DOHH2 (cell line): ENCODE measurements at regions not wholly inside any gene's neighbourhood (a gene's known extent, or its start where the extent isn't known, plus 50 kb on each side); places are given as distances from the start of the nearest gene placed in this dataset.

Experiments used
- H3F3A ChIP-seq: fragments of 200-600 bp; sonication (generic), shearing (Covaris generic); 2 replicates; pipeline ENCODE4 v1.6.0; 2016; ENCODE audit warnings: antibody characterized with exemption, mild to moderate bottlenecking; ENCODE audit not compliant: control insufficient read depth, insufficient read depth
- H3K27ac ChIP-seq: fragments of 200-600 bp; sonication (generic); 2 replicates; pipeline ENCODE4 v1.5.1; 2014; ENCODE audit warnings: low read depth, mild to moderate bottlenecking, low read length, moderate library complexity
- H3K27me3 ChIP-seq: fragments of 200-600 bp; sonication (generic); 2 replicates; pipeline ENCODE4 v1.6.1; 2014; ENCODE audit warnings: mild to moderate bottlenecking, low read length, mixed read lengths; ENCODE audit not compliant: control insufficient read depth
- H3K36me3 ChIP-seq: fragments of 200-600 bp; sonication (generic); 2 replicates; pipeline ENCODE4 v1.6.1; 2014; ENCODE audit warnings: mild to moderate bottlenecking, low read length, moderate library complexity, mixed read lengths; ENCODE audit not compliant: control insufficient read depth
- H3K4me1 ChIP-seq: fragments of 200-600 bp; sonication (generic); 2 replicates; pipeline ENCODE4 v1.6.1; 2014; ENCODE audit warnings: mild to moderate bottlenecking, low read length, mixed read lengths; ENCODE audit not compliant: control insufficient read depth
- H3K4me2 ChIP-seq: fragments of 200-600 bp; sonication (generic); 2 replicates; pipeline ENCODE4 v1.6.0; 2014; ENCODE audit warnings: mild to moderate bottlenecking, low read length, moderate library complexity
- H3K4me3 ChIP-seq: fragments of 200-600 bp; sonication (generic); 2 replicates; pipeline ENCODE4 v1.5.1; 2014; ENCODE audit warnings: mild to moderate bottlenecking, low read length, mixed read lengths
- H3K79me2 ChIP-seq: fragments of 200-600 bp; sonication (generic); 2 replicates; pipeline ENCODE4 v1.6.1; 2014; ENCODE audit warnings: mild to moderate bottlenecking, low read length, mixed read lengths; ENCODE audit not compliant: control insufficient read depth
- H3K9me2 ChIP-seq: fragments of 200-600 bp; sonication (generic); replicated peaks from 2 replicates; pipeline ENCODE4 v1.6.1; 2014; ENCODE audit warnings: mild to moderate bottlenecking, low read length, mixed read lengths; ENCODE audit not compliant: control insufficient read depth
- H3K9me3 ChIP-seq: fragments of 200-600 bp; sonication (generic); 2 replicates; pipeline ENCODE4 v1.6.1; 2014; ENCODE audit warnings: antibody characterized with exemption, low read length, mixed read lengths; ENCODE audit not compliant: control insufficient read depth, insufficient read depth
- H4K20me1 ChIP-seq: fragments of 200-600 bp; sonication (generic); 2 replicates; pipeline ENCODE4 v1.6.0; 2014; ENCODE audit warnings: low read depth, mild to moderate bottlenecking, antibody characterized with exemption, low read length, moderate library complexity; ENCODE audit not compliant: control insufficient read depth, insufficient read depth
- CTCF ChIP-seq: fragments of 200-600 bp; sonication (generic); IDR thresholded peaks from one replicate; pipeline ENCODE4 v1.5.1; 2014; ENCODE audit warnings: antibody characterized with exemption, mild to moderate bottlenecking, low read depth, low read length; ENCODE audit not compliant: poor library complexity, severe bottlenecking
- EZH2phosphoT487 ChIP-seq: fragments of 200-600 bp; sonication (generic); IDR thresholded peaks from 2 replicates; pipeline ENCODE4 v1.6.1; 2017; ENCODE audit warnings: borderline replicate concordance, mild to moderate bottlenecking, antibody characterized with exemption, low read length, moderate library complexity, mixed read lengths

GRCh38 chr10:130882906-130883305 is 428.6 kb downstream of the TCERG1L start:
- H3K4me2 ChIP-seq, result no peak overlapping the region
- TF ChIP-seq EZH2phosphoT487, result no peak
- TF ChIP-seq CTCF, result no peak
- no peaks in the 10 kb centered on the region for H3K9me2 ChIP-seq
- no peaks in the 10 kb centered on the region for H3K4me1 ChIP-seq
- H3K27me3 ChIP-seq, result no peaks in the 10 kb centered on the region
- no peak overlapping the region for H3K27ac ChIP-seq
- no peak overlapping the region for H3K4me3 ChIP-seq
- H3K9me3 ChIP-seq, result no peaks in the 10 kb centered on the region
- no peaks in the 10 kb centered on the region for H4K20me1 ChIP-seq
- no peaks in the 10 kb centered on the region for H3K36me3 ChIP-seq
- H3K79me2 ChIP-seq, result no peaks in the 10 kb centered on the region
- no peaks in the 10 kb centered on the region for H3F3A ChIP-seq

DNA sequence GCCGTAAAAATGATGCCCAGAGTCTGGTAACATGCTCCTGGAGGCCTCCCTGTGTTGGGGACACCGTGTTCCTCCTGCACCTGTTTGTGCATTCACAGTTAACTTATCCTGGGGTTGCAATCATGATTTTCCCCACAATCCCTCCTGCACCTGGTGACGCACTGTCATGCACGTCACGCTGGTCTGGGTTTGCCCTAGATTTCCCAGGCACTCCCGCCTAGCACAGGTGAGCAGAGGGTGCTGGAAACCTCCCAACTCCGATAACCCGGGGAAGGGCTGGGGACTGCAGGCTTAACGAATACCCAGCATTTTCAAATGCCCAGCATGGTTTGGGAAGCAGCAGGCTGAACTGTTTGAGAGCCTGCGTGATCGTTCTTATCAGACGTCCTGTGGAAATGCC is 427.1 kb downstream of the TCERG1L start:
- no peaks in the 10 kb centered on the region for H3K27me3 ChIP-seq
- H3K9me3 ChIP-seq, result no peaks in the 10 kb centered on the region
- TF ChIP-seq EZH2phosphoT487 (no peak), CTCF (no peak)
- H3K4me1 ChIP-seq, result no peaks in the 10 kb centered on the region
- H3K4me3 ChIP-seq, result no peak overlapping the region
- H3F3A ChIP-seq, result no peaks in the 10 kb centered on the region
- H3K27ac ChIP-seq, result no peak overlapping the region
- H3K36me3 ChIP-seq, result no peaks in the 10 kb centered on the region
- no peaks in the 10 kb centered on the region for H4K20me1 ChIP-seq
- H3K9me2 ChIP-seq, result no peaks in the 10 kb centered on the region
- H3K79me2 ChIP-seq, result no peaks in the 10 kb centered on the region
- H3K4me2 ChIP-seq, result no peak overlapping the region

DNA sequence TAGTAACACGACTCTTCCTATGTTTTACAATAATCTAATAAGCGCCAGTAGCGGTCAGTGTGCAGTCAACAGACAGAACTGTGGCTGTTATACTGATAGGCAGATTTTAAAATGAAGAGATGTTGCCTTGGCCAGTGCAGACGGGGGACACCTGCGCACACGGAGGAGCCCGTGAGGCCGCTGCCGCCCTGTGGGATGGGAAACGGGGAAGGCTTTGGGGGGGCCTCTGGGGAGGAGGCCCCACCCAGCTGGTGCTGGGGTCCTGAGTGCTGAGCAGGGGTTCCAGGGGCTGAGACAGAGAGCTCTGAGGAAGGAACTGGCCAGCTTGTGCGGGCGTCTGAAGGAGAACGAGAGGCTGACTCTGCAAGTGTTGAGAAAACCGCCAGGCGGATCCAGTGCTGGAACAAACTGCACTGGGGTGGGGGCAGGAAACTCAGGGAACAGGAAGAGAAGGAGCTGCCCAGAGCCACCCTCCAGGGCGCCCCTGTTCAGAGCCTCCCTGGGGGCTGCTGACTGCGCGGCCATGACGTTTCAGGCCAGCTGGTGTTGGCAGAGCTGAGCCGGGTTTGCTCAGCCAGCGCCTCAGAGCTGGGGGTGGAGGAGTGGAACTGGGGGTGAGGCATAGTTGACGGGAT is 426.4 kb downstream of the TCERG1L start:
- H3K9me2 ChIP-seq, result no peaks in the 10 kb centered on the region
- no peaks in the 10 kb centered on the region for H3K27me3 ChIP-seq
- no peak overlapping the region for H3K4me2 ChIP-seq
- no peaks in the 10 kb centered on the region for H3K36me3 ChIP-seq
- no peak for TF ChIP-seq CTCF
- TF ChIP-seq EZH2phosphoT487, result no peak
- H3K4me1 ChIP-seq, result no peaks in the 10 kb centered on the region
- no peaks in the 10 kb centered on the region for H3K79me2 ChIP-seq
- no peak overlapping the region for H3K4me3 ChIP-seq
- H3K27ac ChIP-seq, result no peak overlapping the region
- H3F3A ChIP-seq, result no peaks in the 10 kb centered on the region
- H3K9me3 ChIP-seq, result no peaks in the 10 kb centered on the region
- no peaks in the 10 kb centered on the region for H4K20me1 ChIP-seq
